HEK293 (cell line): ENCODE measurements at regions not wholly inside any gene's neighbourhood (a gene's known extent, or its start where the extent isn't known, plus 50 kb on each side); places are given as distances from the start of the nearest gene placed in this dataset.

ENCODE experiments used
- CTCF ChIA-PET: fragments of 350-600 bp; formaldehyde crosslinking; extraction: SDS; loops from one replicate; lab custom pipeline; 2021; ENCODE audit warnings: antibody characterized with exemption; lab: Yijun Ruan, JAX
- POLR2A ChIA-PET: fragments of 300-600 bp; formaldehyde crosslinking; extraction: SDS; loops from one replicate; lab custom pipeline; 2020; ENCODE audit warnings: antibody characterized with exemption, inconsistent platforms; lab: Yijun Ruan, JAX
- H3K27ac ChIP-seq: fragments of 200-500 bp; sonication (Bioruptor generic); 2 replicates; pipeline ENCODE4 v1.5.1; 2014; ENCODE audit warnings: low read depth, low read length, control low read depth, inconsistent platforms; ENCODE audit errors: extremely low read depth
- H3K36me3 ChIP-seq, 2 experiments: fragments of 200-500 bp in 1 of 2; sonication (Bioruptor generic) in 1 of 2; 1 replicate in 1 of 2; 2 replicates in 1 of 2; pipeline ENCODE4 v1.5.1; 2014 to 2017; ENCODE audit warnings: inconsistent platforms in 2 of 2, low read length in 2 of 2; ENCODE audit not compliant: control insufficient read depth in 2 of 2, insufficient read depth in 1 of 2
- H3K4me1 ChIP-seq: fragments of 200-500 bp; sonication (Bioruptor generic); 2 replicates; pipeline ENCODE4 v1.5.1; 2014; ENCODE audit warnings: mild to moderate bottlenecking, low read length, inconsistent platforms; ENCODE audit not compliant: control insufficient read depth, insufficient read depth
- H3K4me3 ChIP-seq: 2 replicates; pipeline ENCODE4 v1.5.1; 2011; ENCODE audit warnings: low read depth, mild to moderate bottlenecking, control low read depth, low read length, moderate library complexity
- H3K9me3 ChIP-seq: fragments of 200-500 bp; sonication (Bioruptor generic); 2 replicates; pipeline ENCODE4 v1.5.1; 2014; ENCODE audit warnings: low read depth, low read length, inconsistent platforms; ENCODE audit not compliant: control insufficient read depth, insufficient read depth
- PATZ1 ChIP-seq: fragments of 450-650 bp; formaldehyde crosslinking; IDR thresholded peaks from 2 replicates; pipeline ENCODE4 v1.5.1; 2016; ENCODE audit warnings: missing biosample characterization, missing genetic modification characterization
- YY2 ChIP-seq: fragments of 450-650 bp; formaldehyde crosslinking; IDR thresholded peaks from 2 replicates; pipeline ENCODE4 v1.5.1; 2016; ENCODE audit warnings: missing biosample characterization, missing genetic modification characterization
- ZBTB26 ChIP-seq: fragments of 450-650 bp; formaldehyde crosslinking; optimal IDR thresholded peaks from 2 replicates; pipeline ENCODE3; 2016; ENCODE audit warnings: missing biosample characterization, mild to moderate bottlenecking, missing genetic modification characterization
- ZBTB6 ChIP-seq: fragments of 450-650 bp; formaldehyde crosslinking; IDR thresholded peaks from 2 replicates; pipeline ENCODE4 v1.5.1; 2017; ENCODE audit warnings: missing biosample characterization, missing genetic modification characterization
- ZFP37 ChIP-seq: fragments of 450-650 bp; formaldehyde crosslinking; IDR thresholded peaks from 2 replicates; pipeline ENCODE4 v1.5.1; 2016; ENCODE audit warnings: missing biosample characterization, missing genetic modification characterization
- ZNF148 ChIP-seq: fragments of 450-650 bp; formaldehyde crosslinking; IDR thresholded peaks from 2 replicates; pipeline ENCODE4 v1.5.0; 2017; ENCODE audit warnings: missing biosample characterization, missing genetic modification characterization, borderline replicate concordance
- ZNF155 ChIP-seq: fragments of 450-650 bp; formaldehyde crosslinking; IDR thresholded peaks from 2 replicates; pipeline ENCODE4 v1.5.1; 2016; ENCODE audit warnings: missing biosample characterization, missing genetic modification characterization
- ZNF239 ChIP-seq: fragments of 450-650 bp; formaldehyde crosslinking; IDR thresholded peaks from 2 replicates; pipeline ENCODE4 v1.5.1; 2016; ENCODE audit warnings: missing biosample characterization, missing genetic modification characterization
- ZNF311 ChIP-seq: fragments of 450-650 bp; formaldehyde crosslinking; IDR thresholded peaks from 2 replicates; pipeline ENCODE4 v1.5.1; 2017; ENCODE audit warnings: missing biosample characterization, missing genetic modification characterization, borderline replicate concordance
- ZNF341 ChIP-seq: fragments of 450-650 bp; formaldehyde crosslinking; IDR thresholded peaks from 2 replicates; pipeline ENCODE4; 2016; ENCODE audit warnings: low read depth, missing biosample characterization, missing genetic modification characterization
- ZNF391 ChIP-seq: fragments of 450-650 bp; formaldehyde crosslinking; IDR thresholded peaks from 2 replicates; pipeline ENCODE4 v1.5.1; 2016; ENCODE audit warnings: low read depth, missing biosample characterization, missing genetic modification characterization, borderline replicate concordance
- ZNF433 ChIP-seq: fragments of 450-650 bp; formaldehyde crosslinking; IDR thresholded peaks from 2 replicates; pipeline ENCODE4 v1.5.1; 2016; ENCODE audit warnings: missing biosample characterization, missing genetic modification characterization, low read depth
- ZNF529 ChIP-seq: fragments of 450-650 bp; formaldehyde crosslinking; IDR thresholded peaks from 2 replicates; pipeline ENCODE4 v1.5.1; 2017; ENCODE audit warnings: missing genetic modification characterization, missing biosample characterization; ENCODE audit not compliant: insufficient replicate concordance
- ZNF626 ChIP-seq: fragments of 450-650 bp; sonication (Bioruptor Pico); formaldehyde crosslinking; IDR thresholded peaks from 2 replicates; pipeline ENCODE4 v1.5.1; 2018; ENCODE audit warnings: missing biosample characterization, missing genetic modification characterization, inconsistent platforms
- ZNF645 ChIP-seq: fragments of 450-650 bp; formaldehyde crosslinking; IDR thresholded peaks from 2 replicates; pipeline ENCODE4; 2016; ENCODE audit warnings: missing biosample characterization, missing genetic modification characterization
- ZNF654 ChIP-seq: fragments of 450-650 bp; formaldehyde crosslinking; IDR thresholded peaks from 2 replicates; pipeline ENCODE4 v1.5.1; 2016; ENCODE audit warnings: low read depth, missing biosample characterization, missing genetic modification characterization
- ZNF837 ChIP-seq: fragments of 450-650 bp; formaldehyde crosslinking; IDR thresholded peaks from 2 replicates; pipeline ENCODE4 v1.5.1; 2016; ENCODE audit warnings: missing biosample characterization, missing genetic modification characterization

- Histone ChIP-seq H3K9me3 (no peaks in the 10 kb centered on the region), H3K4me3 (no peak overlapping the region), H3K4me1 (no peaks in the 10 kb centered on the region), H3K36me3 (no peaks in the 10 kb centered on the region), H3K27ac (no peak overlapping the region)
- TF ChIP-seq ZNF155 (tag by site-specific recombination) (no peak), ZNF391 (tag by site-specific recombination) (no peak), ZNF311 (tag by site-specific recombination) (no peak), YY2 (no peak), ZFP37 (tag by site-specific recombination) (no peak), PATZ1 (no peak), ZNF433 (tag by site-specific recombination) (no peak), ZNF645 (tag by site-specific recombination) (no peak), ZNF837 (tag by site-specific recombination) (no peak)
- CTCF ChIA-PET = no interaction called here
- POLR2A ChIA-PET = no interaction called here
These were observed 1267.9 kb downstream of the AMY1C start for GRCh38 chr1:105017587-105017986.

- TF ChIP-seq ZBTB6 (tag by site-specific recombination) = no peak
- no peak for TF ChIP-seq ZBTB26 (tag by site-specific recombination)
- TF ChIP-seq ZNF341 (tag by site-specific recombination) = no peak
- no peak for TF ChIP-seq ZNF433 (tag by site-specific recombination)
- TF ChIP-seq ZNF626 (tag by site-specific recombination) = no peak
- no peak for TF ChIP-seq ZNF529 (tag by site-specific recombination)
- no peak for TF ChIP-seq ZNF148 (tag by site-specific recombination)
- no peak for TF ChIP-seq YY2
- no peak for TF ChIP-seq ZNF239 (tag by site-specific recombination)
- no peak for TF ChIP-seq ZNF654
- no peak overlapping the region for H3K4me3 ChIP-seq
- H3K9me3 ChIP-seq = no peaks in the 10 kb centered on the region
- CTCF ChIA-PET = no interaction called here
- POLR2A ChIA-PET = no interaction called here
- no peak overlapping the region for H3K27ac ChIP-seq
- no peaks in the 10 kb centered on the region for H3K36me3 ChIP-seq
- no peaks in the 10 kb centered on the region for H3K4me1 ChIP-seq
These were observed 1274.0 kb downstream of the AMY1C start for GRCh38 chr1:105023719-105024118.
